Activated CD8-positive, alpha-beta T cell treated with anti-CD3 and anti-CD28 coated beads for 36 hours (primary cell): ENCODE measurements at regions not wholly inside any gene's neighbourhood (a gene's known extent, or its start where the extent isn't known, plus 50 kb on each side); places are given as distances from the start of the nearest gene placed in this dataset.

ENCODE experiments used
- ATAC-seq: fragments of 200-7000 bp; cut with Tn5 transposase; one replicate; pipeline ENCODE4 v1.10.0; 2021; ENCODE audit warnings: mild to moderate bottlenecking, moderate library complexity
- CTCF ChIA-PET: fragments of 350-600 bp; sonication (Branson Sonifier 250); formaldehyde crosslinking; loops from one replicate; lab custom pipeline; 2021; ENCODE audit warnings: antibody characterized with exemption; lab: Charles Lee
- POLR2A ChIA-PET: fragments of 350-600 bp; sonication (Branson Sonifier 250); formaldehyde crosslinking; loops from one replicate; lab custom pipeline; 2021; ENCODE audit warnings: antibody characterized with exemption; lab: Charles Lee
- DNase-seq: peaks from one replicate; pipeline ENCODE4 v3.0.0-alpha.2; 2020
- H3K27ac Mint-ChIP-seq: one replicate; pipeline ENCODE4 v1.8.0; 2021; ENCODE audit warnings: mild to moderate bottlenecking, mixed read lengths
- H3K27me3 Mint-ChIP-seq: one replicate; pipeline ENCODE4 v1.8.0; 2021; ENCODE audit warnings: mixed read lengths
- H3K36me3 Mint-ChIP-seq: one replicate; pipeline ENCODE4 v1.8.0; 2021; ENCODE audit warnings: low read depth, mixed read lengths
- H3K4me1 Mint-ChIP-seq: one replicate; pipeline ENCODE4 v1.8.0; 2021; ENCODE audit warnings: low read depth, mixed read lengths
- H3K4me3 Mint-ChIP-seq: one replicate; pipeline ENCODE4 v1.8.0; 2021; ENCODE audit warnings: mild to moderate bottlenecking, moderate library complexity, mixed read lengths
- H3K9me3 Mint-ChIP-seq: one replicate; pipeline ENCODE4 v1.8.0; 2021; ENCODE audit warnings: mixed read lengths
- CTCF ChIP-seq: fragments of 200-600 bp; IDR thresholded peaks from one replicate; pipeline ENCODE4 v1.8.0; 2022; ENCODE audit warnings: antibody characterized with exemption, mild to moderate bottlenecking
- intact Hi-C: fragments of 100-400 bp; cut with micrococcal nuclease; formaldehyde crosslinking; loops from one replicate; pipeline ENCODE4 v1.10.0; 2022

- H3K4me3 Mint-ChIP-seq, result no peak overlapping the region
- no peaks in the 10 kb centered on the region for H3K4me1 Mint-ChIP-seq
- no peaks in the 10 kb centered on the region for H3K36me3 Mint-ChIP-seq
- no peaks in the 10 kb centered on the region for H3K9me3 Mint-ChIP-seq
- ATAC-seq (no peak), DNase-seq (no peak)
- no peak overlapping the region for H3K27ac Mint-ChIP-seq
- intact Hi-C loops, result no loop called here
- ChIA-PET POLR2A (no interaction called here), CTCF (no interaction called here)
- H3K27me3 Mint-ChIP-seq, result no peaks in the 10 kb centered on the region
- no peak for TF ChIP-seq CTCF
These were observed 275.6 kb upstream of the ADGRL2 start for GRCh38 chr1:81525085-81525484.

- ChIA-PET CTCF (no interaction called here), POLR2A (no interaction called here)
- H3K4me3 Mint-ChIP-seq, result no peak overlapping the region
- no peak for TF ChIP-seq CTCF
- H3K36me3 Mint-ChIP-seq, result no peaks in the 10 kb centered on the region
- no peaks in the 10 kb centered on the region for H3K9me3 Mint-ChIP-seq
- DNase-seq (no peak), ATAC-seq (no peak)
- no peak overlapping the region for H3K27ac Mint-ChIP-seq
- no peaks in the 10 kb centered on the region for H3K27me3 Mint-ChIP-seq
- H3K4me1 Mint-ChIP-seq, result no peaks in the 10 kb centered on the region
- intact Hi-C loops, result no loop called here
These were observed 280.7 kb upstream of the ADGRL2 start for GRCh38 chr1:81519987-81520386.

GRCh38 chr1:81517987-81518386 is 282.7 kb upstream of the ADGRL2 start:
- no peak overlapping the region for H3K4me3 Mint-ChIP-seq
- no peak for DNase-seq
- no peaks in the 10 kb centered on the region for H3K4me1 Mint-ChIP-seq
- H3K9me3 Mint-ChIP-seq, result no peaks in the 10 kb centered on the region
- intact Hi-C loops, result no loop called here
- no peak for TF ChIP-seq CTCF
- CTCF ChIA-PET, result no interaction called here
- H3K27ac Mint-ChIP-seq, result no peak overlapping the region
- H3K27me3 Mint-ChIP-seq, result no peaks in the 10 kb centered on the region
- ATAC-seq, result no peak
- no peaks in the 10 kb centered on the region for H3K36me3 Mint-ChIP-seq
- POLR2A ChIA-PET, result no interaction called here

GRCh38 chr1:81513796-81514354 is 286.9 kb upstream of the ADGRL2 start:
- H3K27me3 Mint-ChIP-seq, result no peaks in the 10 kb centered on the region
- ATAC-seq, result no peak
- CTCF ChIA-PET, result no interaction called here

More at GRCh38 chr1:81513796-81514354, 286.9 kb upstream of the ADGRL2 start:
- Mint-ChIP-seq H3K36me3 (no peaks in the 10 kb centered on the region), H3K27ac (no peak overlapping the region), H3K4me1 (no peaks in the 10 kb centered on the region), H3K4me3 (no peak overlapping the region), H3K9me3 (no peaks in the 10 kb centered on the region)
- no peak for TF ChIP-seq CTCF
- DNase-seq, result no peak
- intact Hi-C loops, result no loop called here
- POLR2A ChIA-PET, result no interaction called here
